GM18520 (cell line): ENCODE measurements at regions not wholly inside any gene's neighbourhood (a gene's known extent, or its start where the extent isn't known, plus 50 kb on each side); places are given as distances from the start of the nearest gene placed in this dataset.

Experiments used
- ATAC-seq: cut with Tn5 transposase; IDR thresholded peaks from one replicate; pipeline ENCODE4 v1.9.1; 2021; ENCODE audit not compliant: unreplicated experiment

DNA sequence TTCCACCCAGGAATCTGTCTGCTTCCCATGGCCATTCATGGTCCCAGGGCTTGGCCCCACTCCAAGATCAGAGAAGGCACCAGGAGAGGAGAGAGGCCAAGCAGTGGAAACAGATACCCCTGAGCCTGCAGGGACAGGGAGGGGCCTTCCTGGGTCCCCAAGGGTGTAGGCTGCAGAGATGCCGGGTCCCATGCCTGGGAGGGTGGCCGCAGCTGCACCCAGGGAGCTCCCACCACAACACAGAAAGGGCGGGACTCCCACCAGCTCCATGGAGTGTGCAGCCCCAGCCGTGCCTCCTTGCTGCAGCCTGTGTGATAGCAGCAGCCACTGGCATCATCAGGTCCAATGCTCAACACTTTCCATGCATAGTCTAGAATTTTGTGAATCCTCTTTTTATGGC lies 331.5 kb downstream of the UACA start:
- ATAC-seq = no peak

GRCh38 chr15:70430069-70430468 lies 332.4 kb upstream of the TLE3 start:
- ATAC-seq = no peak

DNA sequence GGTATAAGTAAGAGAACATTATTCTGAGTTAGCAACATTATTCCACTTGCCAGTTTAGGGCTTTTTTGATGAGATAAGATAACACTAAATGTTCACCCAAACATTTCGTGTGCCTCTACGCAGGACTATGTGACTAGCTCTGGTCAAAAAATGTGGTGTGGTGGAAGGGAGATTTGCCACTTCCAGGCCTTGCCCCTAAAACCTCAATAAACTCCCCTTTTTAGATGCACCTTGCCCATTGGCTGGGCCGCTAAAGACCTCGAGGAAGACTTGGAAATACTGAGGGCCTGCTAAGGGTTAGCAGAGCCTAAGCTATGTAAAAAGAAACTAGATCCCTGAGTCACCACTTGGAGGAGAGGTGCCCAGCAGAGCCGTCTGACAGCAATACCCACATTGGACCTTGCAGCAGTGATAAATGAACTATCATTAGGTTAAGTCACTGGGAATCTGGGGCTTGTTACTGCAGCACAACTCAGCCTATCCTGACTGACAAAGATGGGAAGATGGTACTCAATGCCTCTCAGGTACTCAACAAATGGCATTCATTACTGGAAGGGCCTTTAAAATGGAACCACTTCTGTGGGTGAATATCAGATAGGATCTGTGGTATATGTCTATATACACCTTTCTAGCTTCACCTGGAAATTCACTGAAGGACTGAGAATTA lies 331.5 kb upstream of the TLE3 start:
- no peak for ATAC-seq

GRCh38 chr15:70428211-70428822 lies 330.6 kb upstream of the TLE3 start:
- no peak for ATAC-seq

DNA sequence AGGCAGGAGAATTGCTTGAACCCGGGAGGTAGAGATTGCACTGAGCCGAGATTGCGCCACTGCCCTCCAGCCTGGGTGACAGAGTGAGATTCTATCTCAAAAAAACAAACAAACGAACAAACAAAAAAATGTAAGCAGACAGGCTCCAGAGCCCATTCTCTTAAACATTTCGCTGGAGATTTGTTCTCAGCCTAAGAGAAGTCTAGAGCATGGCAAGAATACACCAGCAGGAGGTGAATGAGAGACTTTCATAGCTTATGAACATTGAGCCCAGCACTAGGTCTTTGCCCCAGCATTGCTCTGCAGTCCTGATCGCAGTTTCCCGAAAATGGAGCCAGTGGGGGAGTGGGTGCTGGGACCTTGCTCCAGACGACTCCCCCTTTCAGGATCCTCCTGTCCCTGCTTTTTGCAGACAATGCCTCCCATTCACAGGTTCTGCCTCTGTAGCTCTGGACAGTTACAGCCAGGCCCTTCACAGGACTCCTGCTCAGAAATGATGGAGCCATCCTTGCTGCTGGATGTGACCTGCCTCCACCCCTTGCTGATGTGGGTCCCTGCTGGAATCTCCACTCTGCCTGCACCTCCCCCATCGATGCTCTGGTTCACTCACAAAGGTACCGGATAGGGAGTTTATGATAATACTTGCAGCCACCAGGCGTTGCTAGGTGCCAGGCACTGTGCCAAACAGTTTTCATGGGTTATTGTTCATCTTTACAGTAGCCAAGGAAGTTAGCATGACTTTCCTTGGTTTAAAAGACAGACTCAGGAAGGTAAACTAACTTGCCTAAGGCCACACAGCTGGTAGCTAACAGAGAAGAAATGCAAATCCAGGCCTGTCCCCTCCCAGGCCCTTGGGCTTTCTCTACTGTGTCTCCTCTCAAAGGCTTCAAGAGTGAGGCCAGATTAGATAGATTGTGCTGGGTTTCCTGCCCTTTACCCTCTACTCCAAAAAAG lies 329.7 kb upstream of the TLE3 start:
- ATAC-seq = no peak

GRCh38 chr15:70426096-70426821 lies 328.5 kb upstream of the TLE3 start:
- no peak for ATAC-seq

- ATAC-seq = no peak
Measured at GRCh38 chr15:70424937-70425411, 327.3 kb upstream of the TLE3 start.

DNA sequence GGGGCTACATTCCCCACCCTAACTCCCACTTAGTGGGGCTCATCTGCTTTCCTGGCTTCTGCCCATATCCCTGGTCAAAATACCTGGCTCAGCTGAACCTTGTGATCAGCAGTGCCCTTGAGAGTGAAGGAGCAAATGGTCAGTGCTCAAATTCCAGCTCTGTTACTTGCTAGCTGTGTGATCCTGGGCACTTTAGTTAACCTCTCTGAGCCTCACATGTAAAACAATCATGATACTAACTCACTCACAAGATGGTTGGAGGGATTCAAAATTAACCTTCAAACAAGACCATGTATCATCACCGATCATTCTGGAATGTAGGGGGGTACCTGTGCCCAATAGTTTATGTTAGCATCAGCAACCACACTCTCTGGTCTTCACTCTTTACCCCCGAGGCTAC lies 325.6 kb upstream of the TLE3 start:
- no peak for ATAC-seq

GRCh38 chr15:70422342-70422741 lies 324.6 kb upstream of the TLE3 start:
- ATAC-seq = no peak

- no peak for ATAC-seq
Measured at GRCh38 chr15:70420948-70421482, 323.3 kb upstream of the TLE3 start.

- no peak for ATAC-seq
Measured at GRCh38 chr15:70420086-70420947, 322.6 kb upstream of the TLE3 start.

DNA sequence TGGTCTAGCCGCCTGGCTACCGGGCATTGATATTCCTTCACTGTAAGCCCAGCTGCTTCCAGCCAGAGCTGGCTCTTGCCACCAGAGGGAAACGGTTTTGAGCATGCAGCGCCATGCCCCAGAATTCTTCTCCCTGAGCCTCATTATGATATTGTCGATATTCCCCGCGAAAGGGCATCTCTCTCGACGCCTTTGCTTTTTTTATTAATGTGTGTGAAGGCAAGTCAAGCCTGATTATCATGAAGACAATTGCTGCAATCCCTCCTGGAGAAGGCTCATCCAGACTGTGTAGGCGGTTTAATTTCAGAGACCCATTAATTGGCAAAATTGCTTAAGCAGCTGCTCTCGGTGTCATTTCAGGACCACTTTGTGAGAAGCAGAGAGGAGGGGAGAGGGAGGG lies 321.2 kb upstream of the TLE3 start:
- ATAC-seq = no peak

- ATAC-seq = no peak
Measured at GRCh38 chr15:70417535-70417934, 319.8 kb upstream of the TLE3 start.

DNA sequence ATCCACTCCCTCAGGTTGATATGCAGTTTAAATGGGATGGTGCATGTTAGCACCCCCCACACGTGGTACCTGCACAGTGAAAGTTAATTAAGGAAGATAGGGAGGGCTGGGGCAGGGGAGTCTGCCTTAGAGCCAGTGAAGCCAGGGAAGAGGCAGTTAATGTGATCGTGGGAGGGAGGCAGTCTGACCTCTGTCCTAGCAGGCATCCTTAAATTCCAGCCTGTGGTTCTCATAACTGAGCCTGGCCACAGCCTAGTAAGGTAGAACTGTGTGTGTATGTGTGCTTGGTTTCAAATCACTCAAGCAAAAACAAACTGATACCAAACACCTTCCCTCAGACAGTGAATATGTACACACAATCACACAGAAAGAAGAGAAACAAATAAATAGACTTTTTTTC lies 319.1 kb upstream of the TLE3 start:
- no peak for ATAC-seq

GRCh38 chr15:70415398-70415797 lies 317.7 kb upstream of the TLE3 start:
- ATAC-seq = no peak

GRCh38 chr15:70414626-70415025 lies 316.9 kb upstream of the TLE3 start:
- no peak for ATAC-seq

DNA sequence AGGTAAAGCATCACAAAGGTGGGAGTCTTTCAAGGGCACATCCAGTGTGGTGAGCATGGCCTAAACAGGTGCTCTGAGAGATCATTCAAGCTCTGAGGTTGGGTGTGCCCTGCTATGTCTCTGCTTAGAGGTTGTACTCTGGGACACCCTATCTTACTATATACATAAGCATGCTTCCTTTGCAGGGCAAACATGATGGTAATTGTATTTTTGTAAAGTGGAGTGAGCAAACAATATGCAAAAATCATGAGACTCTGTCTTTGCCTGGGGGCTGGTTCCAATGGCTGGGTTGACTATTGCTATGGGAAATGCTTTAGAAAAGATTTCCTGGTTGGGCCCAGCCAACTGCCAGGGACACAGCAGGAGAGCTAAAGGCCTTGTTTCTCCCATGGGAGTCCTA lies 315.1 kb upstream of the TLE3 start:
- ATAC-seq = no peak

DNA sequence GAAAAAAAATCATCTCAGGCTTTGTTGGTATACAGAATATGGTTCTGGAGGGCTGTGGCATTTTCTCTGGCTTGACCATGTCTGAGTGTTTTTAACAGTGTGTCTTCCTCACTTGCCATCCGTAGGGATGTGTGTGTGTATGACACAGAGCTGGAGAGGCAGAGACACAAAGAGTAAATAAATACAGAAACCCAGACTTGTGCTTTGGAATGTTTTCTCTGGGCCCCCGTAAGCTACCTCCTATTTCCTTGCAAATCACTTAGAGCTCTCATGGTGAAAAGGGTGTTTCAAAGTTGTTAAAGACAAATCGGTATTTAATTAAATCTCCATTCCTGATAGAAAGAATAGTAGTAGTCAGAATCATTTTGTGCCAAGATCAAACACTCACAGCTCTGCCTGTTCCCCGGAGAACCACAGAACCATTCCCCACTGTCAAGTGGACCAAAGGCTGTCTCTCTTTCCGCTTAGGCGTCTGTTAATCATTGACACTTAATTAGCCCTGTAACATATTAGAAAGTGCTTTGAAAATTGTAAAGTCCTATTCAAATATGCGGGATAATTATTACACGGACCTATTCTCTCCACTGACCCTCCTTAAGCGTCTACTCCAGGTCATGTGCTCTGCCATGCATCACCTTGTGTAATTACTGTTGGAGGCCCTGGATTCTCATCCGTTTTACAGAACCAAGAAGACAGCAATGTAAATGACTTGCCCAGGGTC lies 313.6 kb upstream of the TLE3 start:
- ATAC-seq = no peak

DNA sequence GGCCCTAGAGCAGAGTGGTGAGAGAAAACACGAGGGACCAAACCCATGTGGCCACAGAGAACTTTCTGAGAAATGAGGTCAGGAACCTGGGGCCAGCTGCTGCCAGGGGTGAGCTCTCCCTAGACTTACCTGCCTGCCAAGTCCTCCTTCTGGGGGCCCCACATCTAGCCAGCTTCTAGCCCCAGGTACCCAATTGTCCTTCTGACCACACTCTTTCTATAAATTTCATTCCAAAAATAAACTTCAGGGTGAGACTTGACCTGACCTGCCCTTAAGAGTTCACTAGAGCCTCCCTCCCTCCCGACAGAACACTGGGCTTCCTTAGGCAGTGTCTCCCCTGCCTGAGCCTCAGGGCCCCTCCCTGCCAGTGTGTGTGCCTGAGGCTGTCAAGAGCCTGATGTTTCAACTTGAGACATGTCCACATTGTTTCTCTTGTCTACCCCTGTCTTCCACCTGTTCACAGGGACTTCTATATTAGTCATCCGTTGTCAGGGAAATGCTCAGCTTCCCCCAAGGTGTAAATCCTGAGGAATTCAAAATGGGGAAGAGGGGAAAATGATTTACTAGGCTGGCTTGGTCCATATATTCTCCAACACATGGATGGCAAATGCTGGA lies 312.8 kb upstream of the TLE3 start:
- no peak for ATAC-seq
